AG09309 (cell line): ENCODE measurements at regions not wholly inside any gene's neighbourhood (a gene's known extent, or its start where the extent isn't known, plus 50 kb on each side); places are given as distances from the start of the nearest gene placed in this dataset.

Source experiments
- DNase-seq: peaks from one replicate; pipeline ENCODE4 v3.0.0-alpha.2; 2010; ENCODE audit warnings: low read depth
- H3K4me3 ChIP-seq: 2 replicates; pipeline ENCODE4 v1.5.1; 2011; ENCODE audit warnings: mild to moderate bottlenecking, low read depth, low read length, moderate library complexity; ENCODE audit not compliant: control insufficient read depth
- TF ChIP-seq, protein P1 (sequence below): IDR thresholded peaks from 2 replicates; pipeline ENCODE4 v1.5.1; 2011; ENCODE audit warnings: mild to moderate bottlenecking, low read depth, low read length, inconsistent platforms; ENCODE audit not compliant: insufficient read depth, control insufficient read depth; ENCODE audit errors: missing control alignments

DNA sequence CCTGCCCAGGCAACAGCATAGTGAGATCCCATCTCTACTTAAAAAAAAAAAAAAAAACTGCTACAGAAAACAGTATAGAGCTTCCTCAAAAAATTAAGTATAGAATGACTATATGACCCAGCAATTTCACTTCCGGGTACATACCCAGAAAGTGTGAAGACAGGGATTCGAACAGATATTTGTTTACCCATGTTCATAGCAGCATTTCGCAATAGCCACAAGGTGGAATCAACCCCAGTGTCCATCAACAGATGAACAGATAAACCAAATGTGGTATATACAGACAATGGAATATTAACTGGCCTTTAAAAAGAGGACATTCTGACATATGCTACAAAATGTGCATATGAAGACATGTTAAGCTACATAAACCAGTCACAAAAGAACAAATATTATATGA is 95.5 kb downstream of the CHD9NB start:
- DNase-seq, result no peak
- TF ChIP-seq, protein P1, sequence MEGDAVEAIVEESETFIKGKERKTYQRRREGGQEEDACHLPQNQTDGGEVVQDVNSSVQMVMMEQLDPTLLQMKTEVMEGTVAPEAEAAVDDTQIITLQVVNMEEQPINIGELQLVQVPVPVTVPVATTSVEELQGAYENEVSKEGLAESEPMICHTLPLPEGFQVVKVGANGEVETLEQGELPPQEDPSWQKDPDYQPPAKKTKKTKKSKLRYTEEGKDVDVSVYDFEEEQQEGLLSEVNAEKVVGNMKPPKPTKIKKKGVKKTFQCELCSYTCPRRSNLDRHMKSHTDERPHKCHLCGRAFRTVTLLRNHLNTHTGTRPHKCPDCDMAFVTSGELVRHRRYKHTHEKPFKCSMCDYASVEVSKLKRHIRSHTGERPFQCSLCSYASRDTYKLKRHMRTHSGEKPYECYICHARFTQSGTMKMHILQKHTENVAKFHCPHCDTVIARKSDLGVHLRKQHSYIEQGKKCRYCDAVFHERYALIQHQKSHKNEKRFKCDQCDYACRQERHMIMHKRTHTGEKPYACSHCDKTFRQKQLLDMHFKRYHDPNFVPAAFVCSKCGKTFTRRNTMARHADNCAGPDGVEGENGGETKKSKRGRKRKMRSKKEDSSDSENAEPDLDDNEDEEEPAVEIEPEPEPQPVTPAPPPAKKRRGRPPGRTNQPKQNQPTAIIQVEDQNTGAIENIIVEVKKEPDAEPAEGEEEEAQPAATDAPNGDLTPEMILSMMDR, result no peak
- no peak overlapping the region for H3K4me3 ChIP-seq

DNA sequence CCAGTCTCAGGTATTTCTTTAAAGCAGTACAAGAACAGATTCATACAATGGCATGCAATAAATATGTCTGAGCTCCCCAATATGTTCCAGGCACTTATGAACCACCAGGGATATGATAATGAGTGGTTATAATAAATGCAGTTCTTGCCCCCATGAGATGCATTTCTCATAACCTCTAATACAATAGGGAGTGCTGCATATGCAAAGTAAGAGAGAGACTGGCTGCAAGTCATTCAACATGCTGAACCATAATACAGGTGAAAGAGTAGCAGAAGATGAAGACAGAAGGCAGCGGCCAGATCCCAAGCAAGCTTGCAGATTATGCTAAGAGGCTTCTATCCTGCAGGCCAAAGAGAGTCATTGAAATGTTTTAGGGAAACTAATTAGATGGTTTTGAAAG is 96.7 kb downstream of the CHD9NB start:
- DNase-seq, result no peak
- H3K4me3 ChIP-seq, result no peak overlapping the region
- TF ChIP-seq, protein P1, result no peak

DNA sequence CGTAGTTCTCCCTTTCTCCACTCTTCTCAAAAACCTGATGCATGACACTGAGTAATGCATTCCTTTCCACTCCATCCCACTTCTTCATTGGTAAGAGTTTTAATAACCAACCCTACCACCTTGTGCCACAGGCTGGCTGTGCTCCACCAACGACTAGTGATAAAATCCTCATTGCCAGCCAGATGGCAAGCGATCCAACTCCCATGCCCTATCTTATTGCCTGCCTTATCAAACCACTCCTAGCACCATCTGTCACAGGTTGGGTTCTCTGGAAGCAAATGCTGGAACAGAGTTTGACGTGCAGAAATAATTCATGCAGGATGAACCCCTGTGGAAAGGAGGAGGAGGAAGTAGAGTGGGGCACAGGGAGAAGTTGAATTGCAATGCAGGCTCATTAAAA is 99.5 kb downstream of the CHD9NB start:
- TF ChIP-seq, protein P1, result no peak
- no peak overlapping the region for H3K4me3 ChIP-seq
- no peak for DNase-seq

DNA sequence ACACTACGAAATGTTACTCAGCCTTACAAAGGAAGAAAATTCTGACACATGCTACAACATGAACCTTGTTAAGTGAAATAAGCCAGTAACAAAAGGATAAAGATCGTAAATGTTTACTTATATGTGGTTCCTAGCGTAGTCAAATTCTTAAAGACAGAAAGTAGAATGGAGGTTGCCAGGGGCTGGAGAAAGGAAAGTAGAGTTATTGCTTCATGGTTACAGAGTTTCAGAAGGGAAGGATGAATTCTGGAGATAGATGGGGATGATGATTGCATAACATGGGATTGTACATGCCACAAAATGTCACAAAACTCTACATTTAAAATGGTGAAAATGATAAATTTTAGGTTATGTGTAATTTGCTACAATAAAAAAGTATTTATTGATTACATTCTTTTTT is 103.8 kb downstream of the CHD9NB start:
- H3K4me3 ChIP-seq, result no peak overlapping the region
- TF ChIP-seq, protein P1, result no peak
- DNase-seq, result no peak

DNA sequence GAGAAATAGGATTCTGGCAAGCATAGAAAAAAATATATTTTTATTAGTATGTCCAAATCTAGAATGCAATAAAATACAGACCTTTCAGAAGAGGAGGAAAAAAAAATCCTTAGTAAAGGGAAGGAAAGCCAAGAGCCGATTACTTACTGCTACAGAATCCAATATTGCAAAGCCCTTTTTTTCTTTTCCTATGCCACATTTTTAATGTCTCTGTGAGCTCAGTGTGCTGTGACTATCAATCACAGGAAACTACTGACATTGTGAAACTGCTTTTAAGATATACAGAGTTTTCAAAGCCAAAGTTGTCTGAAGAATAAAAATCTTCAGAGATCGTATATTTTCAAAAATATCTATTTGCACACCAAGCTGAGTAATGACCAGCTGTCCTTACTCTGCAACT is 120.4 kb downstream of the CHD9NB start:
- H3K4me3 ChIP-seq, result no peak overlapping the region
- TF ChIP-seq, protein P1, result no peak
- no peak for DNase-seq

DNA sequence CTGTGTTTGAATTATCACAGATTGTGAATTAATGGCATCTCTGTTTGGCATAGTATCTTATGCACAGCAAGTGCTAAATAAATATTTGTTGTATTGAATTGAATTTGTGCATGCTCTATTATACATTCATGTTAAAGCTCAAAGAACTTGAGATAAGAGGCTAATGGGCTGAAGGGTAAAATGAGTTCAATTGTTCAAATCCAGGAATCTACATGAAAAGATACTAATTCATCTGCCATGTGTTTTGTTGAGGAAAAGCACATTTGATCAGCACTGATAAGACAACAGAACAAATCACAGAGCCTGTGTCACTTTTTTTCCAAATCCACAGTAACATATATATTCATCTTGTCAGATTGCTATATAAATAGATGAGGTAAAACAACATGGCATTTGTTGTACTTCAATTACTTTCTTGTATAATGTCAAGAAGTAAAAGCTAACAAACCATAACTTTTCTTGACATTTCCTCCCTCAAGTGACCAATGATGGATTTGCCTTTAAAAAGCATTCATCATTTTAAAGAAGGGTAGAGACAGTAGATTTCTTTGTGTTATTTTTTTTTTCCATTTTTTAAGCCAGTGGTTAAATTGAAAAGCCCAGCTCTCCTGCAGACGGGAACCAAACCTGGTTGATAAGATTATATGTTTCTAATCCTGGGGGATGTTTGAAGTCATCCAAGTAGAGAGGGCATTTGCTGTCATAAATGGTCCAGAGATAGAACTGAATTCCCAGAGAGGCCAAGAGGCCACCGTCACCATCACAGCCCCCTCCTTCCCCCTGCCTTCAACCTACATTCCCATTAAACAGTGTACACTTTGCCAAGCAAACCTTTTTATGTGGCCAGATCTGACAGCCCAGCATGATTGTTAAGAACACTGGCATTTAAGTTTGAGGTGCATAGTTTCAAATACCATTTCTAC is 123.0 kb downstream of the CHD9NB start:
- no peak overlapping the region for H3K4me3 ChIP-seq
- TF ChIP-seq, protein P1, result no peak
- DNase-seq, result no peak
